Cerebellar cortex (tissue), 1 donor: ENCODE measurements at regions not wholly inside any gene's neighbourhood (a gene's known extent, or its start where the extent isn't known, plus 50 kb on each side); places are given as distances from the start of the nearest gene placed in this dataset.
A peak's percentile ranks its signal among the peaks of the same experiment; 100 is the strongest.

Source experiments
- DNase-seq: peaks from one replicate; pipeline ENCODE4 v3.0.0-alpha.2; 2015; ENCODE audit warnings: low spot score

GRCh38 chr3:139870000-139870675 is 64.8 kb upstream of the CLSTN2 start:
- no peak for DNase-seq

GRCh38 chr3:139868773-139869172 is 66.2 kb upstream of the CLSTN2 start:
- DNase-seq, result no peak

GRCh38 chr3:139848660-139849059 is 86.3 kb upstream of the CLSTN2 start:
- DNase-seq, result no peak

GRCh38 chr3:139846729-139847128 is 88.3 kb upstream of the CLSTN2 start:
- no peak for DNase-seq

GRCh38 chr3:139839659-139840058 is 95.3 kb upstream of the CLSTN2 start:
- no peak for DNase-seq

GRCh38 chr3:139839014-139839413 is 96.0 kb upstream of the CLSTN2 start:
- DNase-seq, result no peak

- no peak for DNase-seq
Observed at GRCh38 chr3:139838269-139838957, 96.6 kb upstream of the CLSTN2 start.

GRCh38 chr3:139836698-139837464 is 98.1 kb upstream of the CLSTN2 start:
- DNase-seq, result no peak

- DNase-seq, result no peak
Observed at GRCh38 chr3:139835830-139836683, 98.9 kb upstream of the CLSTN2 start.

- no peak for DNase-seq
Observed at GRCh38 chr3:139832998-139833397, 102.0 kb upstream of the CLSTN2 start.

- DNase-seq, result peak; percentile 17
Observed at GRCh38 chr3:139830817-139831216, 104.2 kb upstream of the CLSTN2 start.

GRCh38 chr3:139827833-139828232 is 107.2 kb upstream of the CLSTN2 start:
- DNase-seq, result no peak

- DNase-seq, result no peak
Observed at GRCh38 chr3:139824864-139825263, 110.1 kb upstream of the CLSTN2 start.

- DNase-seq, result no peak
Observed at GRCh38 chr3:139814646-139815045, 120.3 kb upstream of the CLSTN2 start.

- DNase-seq, result no peak
Observed at GRCh38 chr3:139811331-139811730, 123.7 kb upstream of the CLSTN2 start.

GRCh38 chr3:139808201-139808600 is 126.8 kb upstream of the CLSTN2 start:
- no peak for DNase-seq

GRCh38 chr3:139803294-139803693 is 125.5 kb upstream of the NMNAT3 start:
- DNase-seq, result no peak

- DNase-seq, result no peak
Observed at GRCh38 chr3:139797724-139798343, 120.1 kb upstream of the NMNAT3 start.

GRCh38 chr3:139794469-139795265 is 116.9 kb upstream of the NMNAT3 start:
- DNase-seq, result no peak

- DNase-seq, result no peak
Observed at GRCh38 chr3:139793408-139793807, 115.6 kb upstream of the NMNAT3 start.

GRCh38 chr3:139780593-139780992 is 102.8 kb upstream of the NMNAT3 start:
- DNase-seq, result no peak
